GM23338 (cell line): ENCODE measurements at regions not wholly inside any gene's neighbourhood (a gene's known extent, or its start where the extent isn't known, plus 50 kb on each side); places are given as distances from the start of the nearest gene placed in this dataset.

Experiments
- ATAC-seq: fragments of 200-7000 bp; cut with Tn5 transposase; 3 replicates; pipeline ENCODE4 v1.9.1; 2020
- DNase-seq: peaks from one replicate; pipeline ENCODE4 v3.0.0-alpha.2; 2015; ENCODE audit warnings: low spot score
- H2AFZ ChIP-seq: fragments of 200-600 bp; sonication (generic); 2 replicates; pipeline ENCODE4 v1.8.0; 2016; ENCODE audit warnings: antibody characterized with exemption, mild to moderate bottlenecking, moderate library complexity
- H3F3A ChIP-seq: fragments of 200-600 bp; sonication (generic); replicated peaks from 2 replicates; pipeline ENCODE4 v1.8.0; 2017; ENCODE audit warnings: antibody characterized with exemption, mixed run types, low read depth
- H3K27ac ChIP-seq: fragments of 200-600 bp; sonication (generic); 2 replicates; pipeline ENCODE4 v1.6.1; 2016; ENCODE audit warnings: low read depth
- H3K27me3 ChIP-seq: fragments of 200-600 bp; sonication (generic); 2 replicates; pipeline ENCODE4 v1.8.0; 2016; ENCODE audit warnings: mild to moderate bottlenecking, mixed run types, moderate library complexity; ENCODE audit not compliant: insufficient read depth
- H3K36me3 ChIP-seq: fragments of 200-600 bp; sonication (generic); 2 replicates; pipeline ENCODE4 v1.8.0; 2016; ENCODE audit warnings: mild to moderate bottlenecking; ENCODE audit not compliant: insufficient read depth
- H3K4me1 ChIP-seq: fragments of 200-600 bp; sonication (generic); 2 replicates; pipeline ENCODE4 v1.8.0; 2016; ENCODE audit warnings: mild to moderate bottlenecking, moderate library complexity; ENCODE audit not compliant: insufficient read depth
- H3K4me2 ChIP-seq: fragments of 200-600 bp; sonication (generic); 2 replicates; pipeline ENCODE4 v1.7.1; 2017; ENCODE audit warnings: mixed run types
- H3K4me3 ChIP-seq: fragments of 200-600 bp; sonication (generic); 2 replicates; pipeline ENCODE4 v1.6.1; 2016; ENCODE audit warnings: mixed run types
- H3K79me2 ChIP-seq: fragments of 200-600 bp; sonication (generic); replicated peaks from 2 replicates; pipeline ENCODE4 v1.8.0; 2017; ENCODE audit warnings: mild to moderate bottlenecking; ENCODE audit not compliant: insufficient read depth
- H3K9me2 ChIP-seq: fragments of 200-600 bp; sonication (generic); 2 replicates; pipeline ENCODE4 v1.8.0; 2017; ENCODE audit not compliant: insufficient read depth
- H4K20me1 ChIP-seq: fragments of 200-600 bp; sonication (generic); replicated peaks from 2 replicates; pipeline ENCODE4 v1.8.0; 2017; ENCODE audit warnings: mild to moderate bottlenecking; ENCODE audit not compliant: insufficient read depth
- H3K27ac Mint-ChIP-seq: 2 replicates; pipeline ENCODE4 v1.8.0; 2020; ENCODE audit warnings: inconsistent platforms, mild to moderate bottlenecking, moderate library complexity, mixed read lengths
- H3K27me3 Mint-ChIP-seq: 3 replicates; pipeline ENCODE4 v1.8.0; 2022; ENCODE audit warnings: low read depth, mild to moderate bottlenecking, moderate library complexity, mixed read lengths, inconsistent platforms; ENCODE audit not compliant: insufficient read depth, poor library complexity
- H3K36me3 Mint-ChIP-seq: 3 replicates; pipeline ENCODE4 v1.8.0; 2021; ENCODE audit warnings: low read depth, mild to moderate bottlenecking, inconsistent platforms, moderate library complexity, mixed read lengths
- H3K4me1 Mint-ChIP-seq: 3 replicates; pipeline ENCODE4 v1.8.0; 2020; ENCODE audit warnings: mild to moderate bottlenecking, inconsistent platforms, mixed read lengths
- H3K4me3 Mint-ChIP-seq: 3 replicates; pipeline ENCODE4 v1.8.0; 2021; ENCODE audit warnings: moderate library complexity, mild to moderate bottlenecking, inconsistent platforms, mixed read lengths
- H3K9me3 Mint-ChIP-seq: 3 replicates; pipeline ENCODE4 v1.8.0; 2020; ENCODE audit warnings: moderate library complexity, mild to moderate bottlenecking, inconsistent platforms, mixed read lengths
- CREB1 ChIP-seq: fragments of 250-450 bp; sonication (Bioruptor Pico); IDR thresholded peaks from 2 replicates; pipeline ENCODE4 v1.5.0; 2020; ENCODE audit warnings: low read depth, mild to moderate bottlenecking, moderate library complexity
- CTCF ChIP-seq, 2 experiments: fragments of 200-600 bp in 1 of 2; sonication (generic) in 1 of 2; conservative IDR thresholded peaks; 2 replicates each; pipeline versions ENCODE4 v1.5.1 to v1.6.1; 2016 to 2017; ENCODE audit warnings: antibody characterized with exemption in 2 of 2, low read depth in 2 of 2, mild to moderate bottlenecking in 2 of 2, moderate library complexity in 1 of 2
- JUNB ChIP-seq: IDR thresholded peaks from one replicate; pipeline ENCODE4 v1.6.1; 2016; ENCODE audit warnings: antibody characterized with exemption; ENCODE audit not compliant: unreplicated experiment
- NANOG ChIP-seq: IDR thresholded peaks from 2 replicates; pipeline ENCODE4 v1.6.1; 2016; ENCODE audit warnings: antibody characterized with exemption, borderline replicate concordance
- REST ChIP-seq: IDR thresholded peaks from one replicate; pipeline ENCODE4 v1.6.1; 2018; ENCODE audit warnings: antibody characterized with exemption; ENCODE audit not compliant: unreplicated experiment
- ZNF462 ChIP-seq: fragments of 250-450 bp; sonication (Bioruptor Pico); IDR thresholded peaks from 2 replicates; pipeline ENCODE4 v1.5.0; 2020; ENCODE audit warnings: mild to moderate bottlenecking, moderate library complexity

GRCh38 chr3:191963182-191963581, 502.2 kb downstream of the PYDC2 start:
- DNase-seq: peak; percentile 66
- no peak overlapping the region for H3K4me2 ChIP-seq
- no peak overlapping the region for H3K4me3 ChIP-seq
- H3K4me1 ChIP-seq: peaks cover 30% of the 10 kb centered on the region
- H3F3A ChIP-seq: no peaks in the 10 kb centered on the region
- no peaks in the 10 kb centered on the region for H3K27me3 ChIP-seq
- H3K27ac Mint-ChIP-seq: peak overlapping the region; percentile 32
- H2AFZ ChIP-seq: no peak overlapping the region
- H3K79me2 ChIP-seq: no peaks in the 10 kb centered on the region
- no peaks in the 10 kb centered on the region for H3K36me3 Mint-ChIP-seq
- H4K20me1 ChIP-seq: no peaks in the 10 kb centered on the region
- H3K4me3 Mint-ChIP-seq: no peak overlapping the region
- no peak overlapping the region for H3K27ac ChIP-seq
- H3K27me3 Mint-ChIP-seq: peaks cover 2% of the 10 kb centered on the region
- H3K36me3 ChIP-seq: no peaks in the 10 kb centered on the region
- no peaks in the 10 kb centered on the region for H3K9me2 ChIP-seq
- ATAC-seq: peak; percentile 74
- TF ChIP-seq CTCF (conservative IDR thresholded peaks at IDR 0.05; ENCODE audit: low read depth in 2 of 2): no peak
- TF ChIP-seq CREB1 (CRISPR knock-in tag): peak; percentile 42; the same call in 1 of the 2 replicates
- TF ChIP-seq NANOG: peak; percentile 72
- TF ChIP-seq JUNB: no peak
- no peaks in the 10 kb centered on the region for H3K9me3 Mint-ChIP-seq
- peaks cover 56% of the 10 kb centered on the region for H3K4me1 Mint-ChIP-seq

- Mint-ChIP-seq H3K27ac (no peak overlapping the region), H3K9me3 (no peaks in the 10 kb centered on the region), H3K4me1 (peaks cover 28% of the 10 kb centered on the region), H3K4me3 (no peak overlapping the region), H3K27me3 (peaks cover 2% of the 10 kb centered on the region), H3K36me3 (no peaks in the 10 kb centered on the region)
- Histone ChIP-seq H3K27ac (no peak overlapping the region), H3K79me2 (no peaks in the 10 kb centered on the region), H3K27me3 (no peaks in the 10 kb centered on the region), H3K9me2 (no peaks in the 10 kb centered on the region), H4K20me1 (no peaks in the 10 kb centered on the region), H2AFZ (no peak overlapping the region), H3K36me3 (no peaks in the 10 kb centered on the region), H3K4me3 (no peak overlapping the region), H3K4me1 (peaks cover 13% of the 10 kb centered on the region; the same call in 1 of the 2 replicates), H3F3A (no peaks in the 10 kb centered on the region), H3K4me2 (no peak overlapping the region)
- DNase-seq: no peak
- ATAC-seq: no peak
- TF ChIP-seq CTCF (conservative IDR thresholded peaks at IDR 0.05; ENCODE audit: low read depth in 2 of 2): no peak
- no peak for TF ChIP-seq NANOG
- TF ChIP-seq REST: no peak
- no peak for TF ChIP-seq ZNF462
Measured at GRCh38 chr3:191966556-191966955, 505.6 kb downstream of the PYDC2 start.
